ENCODE measurements at regions not wholly inside any gene's neighbourhood (a gene's known extent, or its start where the extent isn't known, plus 50 kb on each side); places are given as distances from the start of the nearest gene placed in this dataset.

DNA sequence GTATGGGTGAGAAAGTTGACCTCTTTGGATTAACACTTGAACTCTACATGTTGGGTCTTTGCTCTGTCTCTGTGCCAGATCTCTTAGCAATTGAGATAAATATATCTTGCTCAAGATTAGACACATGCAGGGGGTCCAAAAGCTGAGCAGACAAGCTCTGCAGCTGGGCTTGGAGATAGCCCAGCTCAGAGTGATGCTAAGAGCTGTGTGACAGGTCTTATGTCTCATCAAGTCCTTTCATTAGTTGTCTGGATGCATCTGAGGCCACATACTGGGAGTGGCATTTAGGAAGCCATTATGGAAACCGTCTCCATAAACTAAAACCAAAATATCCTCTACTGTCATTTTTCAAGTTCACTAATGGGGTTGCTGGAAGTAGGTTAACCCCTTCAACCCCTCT is 289.4 kb upstream of the DUSP10 start:
- ChIA-PET POLR2A (no interaction called here), RAD21 (ENCODE audit: low non-redundant PET in 1 of 2, low total read pairs in 2 of 2, uncharacterized antibody in 2 of 2, unreplicated experiment in 2 of 2) (no interaction called here), CTCF (no interaction called here)
- H2AFZ ChIP-seq (ENCODE audit: low read depth, low read length, poor library complexity, severe bottlenecking), result no peak overlapping the region
- H3K4me1 ChIP-seq (ENCODE audit: control insufficient read depth in 1 of 2, insufficient read depth in 2 of 2, low read length in 2 of 2), result no peaks in the 10 kb centered on the region
- no peaks in the 10 kb centered on the region for H3K9me3 ChIP-seq (ENCODE audit: control insufficient read depth in 1 of 2, insufficient read depth in 1 of 2, low read depth in 1 of 2, low read length in 2 of 2)
- no peak overlapping the region for H3K4me2 ChIP-seq (ENCODE audit: low read length)
- no peak overlapping the region for H3K9ac ChIP-seq (ENCODE audit: low read length)
- H3K9me2 ChIP-seq (ENCODE audit: insufficient read depth), result no peaks in the 10 kb centered on the region
- DNase-seq (ENCODE audit: low read depth, low spot score) (no peak), ATAC-seq (no peak)
- no peaks in the 10 kb centered on the region for H3K27me3 ChIP-seq (ENCODE audit: insufficient read depth, low read length)
- no peak overlapping the region for H3K27ac ChIP-seq (ENCODE audit: low read depth, low read length)
- BruUV-seq (replicated peaks), result no TSS peak
- no peak overlapping the region for H3K4me3 ChIP-seq (replicated peaks in 1 of 2; ENCODE audit: low read depth in 1 of 2, low read length in 2 of 2)
- TF ChIP-seq, protein P1, sequence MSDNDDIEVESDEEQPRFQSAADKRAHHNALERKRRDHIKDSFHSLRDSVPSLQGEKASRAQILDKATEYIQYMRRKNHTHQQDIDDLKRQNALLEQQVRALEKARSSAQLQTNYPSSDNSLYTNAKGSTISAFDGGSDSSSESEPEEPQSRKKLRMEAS (IDR thresholded peaks at IDR 0.05), result no peak
- no peak for TF ChIP-seq RAD21 (IDR thresholded peaks at IDR 0.05; ENCODE audit: low read depth)
- TF ChIP-seq, protein P2, sequence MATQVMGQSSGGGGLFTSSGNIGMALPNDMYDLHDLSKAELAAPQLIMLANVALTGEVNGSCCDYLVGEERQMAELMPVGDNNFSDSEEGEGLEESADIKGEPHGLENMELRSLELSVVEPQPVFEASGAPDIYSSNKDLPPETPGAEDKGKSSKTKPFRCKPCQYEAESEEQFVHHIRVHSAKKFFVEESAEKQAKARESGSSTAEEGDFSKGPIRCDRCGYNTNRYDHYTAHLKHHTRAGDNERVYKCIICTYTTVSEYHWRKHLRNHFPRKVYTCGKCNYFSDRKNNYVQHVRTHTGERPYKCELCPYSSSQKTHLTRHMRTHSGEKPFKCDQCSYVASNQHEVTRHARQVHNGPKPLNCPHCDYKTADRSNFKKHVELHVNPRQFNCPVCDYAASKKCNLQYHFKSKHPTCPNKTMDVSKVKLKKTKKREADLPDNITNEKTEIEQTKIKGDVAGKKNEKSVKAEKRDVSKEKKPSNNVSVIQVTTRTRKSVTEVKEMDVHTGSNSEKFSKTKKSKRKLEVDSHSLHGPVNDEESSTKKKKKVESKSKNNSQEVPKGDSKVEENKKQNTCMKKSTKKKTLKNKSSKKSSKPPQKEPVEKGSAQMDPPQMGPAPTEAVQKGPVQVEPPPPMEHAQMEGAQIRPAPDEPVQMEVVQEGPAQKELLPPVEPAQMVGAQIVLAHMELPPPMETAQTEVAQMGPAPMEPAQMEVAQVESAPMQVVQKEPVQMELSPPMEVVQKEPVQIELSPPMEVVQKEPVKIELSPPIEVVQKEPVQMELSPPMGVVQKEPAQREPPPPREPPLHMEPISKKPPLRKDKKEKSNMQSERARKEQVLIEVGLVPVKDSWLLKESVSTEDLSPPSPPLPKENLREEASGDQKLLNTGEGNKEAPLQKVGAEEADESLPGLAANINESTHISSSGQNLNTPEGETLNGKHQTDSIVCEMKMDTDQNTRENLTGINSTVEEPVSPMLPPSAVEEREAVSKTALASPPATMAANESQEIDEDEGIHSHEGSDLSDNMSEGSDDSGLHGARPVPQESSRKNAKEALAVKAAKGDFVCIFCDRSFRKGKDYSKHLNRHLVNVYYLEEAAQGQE (IDR thresholded peaks at IDR 0.05; ENCODE audit: low read depth), result no peak
- TF ChIP-seq EZH2 (IDR thresholded peaks at IDR 0.05), result no peak
- no peak for TF ChIP-seq ZFX (IDR thresholded peaks at IDR 0.05)
- TF ChIP-seq CEBPB (IDR thresholded peaks at IDR 0.05; ENCODE audit: low read depth), result no peak
- TF ChIP-seq SRF (IDR thresholded peaks at IDR 0.05; ENCODE audit: low read depth), result no peak
- no peak for TF ChIP-seq FOSL1 (IDR thresholded peaks at IDR 0.05; ENCODE audit: low read depth)
- TF ChIP-seq JUND (IDR thresholded peaks at IDR 0.05), result no peak
- TF ChIP-seq TCF7L2 (IDR thresholded peaks at IDR 0.05; ENCODE audit: borderline replicate concordance, extremely low read depth, insufficient read depth, insufficient read length), result no peak
- TF ChIP-seq, protein P3, sequence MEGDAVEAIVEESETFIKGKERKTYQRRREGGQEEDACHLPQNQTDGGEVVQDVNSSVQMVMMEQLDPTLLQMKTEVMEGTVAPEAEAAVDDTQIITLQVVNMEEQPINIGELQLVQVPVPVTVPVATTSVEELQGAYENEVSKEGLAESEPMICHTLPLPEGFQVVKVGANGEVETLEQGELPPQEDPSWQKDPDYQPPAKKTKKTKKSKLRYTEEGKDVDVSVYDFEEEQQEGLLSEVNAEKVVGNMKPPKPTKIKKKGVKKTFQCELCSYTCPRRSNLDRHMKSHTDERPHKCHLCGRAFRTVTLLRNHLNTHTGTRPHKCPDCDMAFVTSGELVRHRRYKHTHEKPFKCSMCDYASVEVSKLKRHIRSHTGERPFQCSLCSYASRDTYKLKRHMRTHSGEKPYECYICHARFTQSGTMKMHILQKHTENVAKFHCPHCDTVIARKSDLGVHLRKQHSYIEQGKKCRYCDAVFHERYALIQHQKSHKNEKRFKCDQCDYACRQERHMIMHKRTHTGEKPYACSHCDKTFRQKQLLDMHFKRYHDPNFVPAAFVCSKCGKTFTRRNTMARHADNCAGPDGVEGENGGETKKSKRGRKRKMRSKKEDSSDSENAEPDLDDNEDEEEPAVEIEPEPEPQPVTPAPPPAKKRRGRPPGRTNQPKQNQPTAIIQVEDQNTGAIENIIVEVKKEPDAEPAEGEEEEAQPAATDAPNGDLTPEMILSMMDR (IDR thresholded peaks at IDR 0.05 in 2 of 3, conservative IDR thresholded peaks at IDR 0.05 in 1 of 3; ENCODE audit: borderline replicate concordance in 1 of 3, insufficient read depth in 1 of 3, low read depth in 2 of 3, low read length in 2 of 3), result no peak
- TF ChIP-seq, protein P4, sequence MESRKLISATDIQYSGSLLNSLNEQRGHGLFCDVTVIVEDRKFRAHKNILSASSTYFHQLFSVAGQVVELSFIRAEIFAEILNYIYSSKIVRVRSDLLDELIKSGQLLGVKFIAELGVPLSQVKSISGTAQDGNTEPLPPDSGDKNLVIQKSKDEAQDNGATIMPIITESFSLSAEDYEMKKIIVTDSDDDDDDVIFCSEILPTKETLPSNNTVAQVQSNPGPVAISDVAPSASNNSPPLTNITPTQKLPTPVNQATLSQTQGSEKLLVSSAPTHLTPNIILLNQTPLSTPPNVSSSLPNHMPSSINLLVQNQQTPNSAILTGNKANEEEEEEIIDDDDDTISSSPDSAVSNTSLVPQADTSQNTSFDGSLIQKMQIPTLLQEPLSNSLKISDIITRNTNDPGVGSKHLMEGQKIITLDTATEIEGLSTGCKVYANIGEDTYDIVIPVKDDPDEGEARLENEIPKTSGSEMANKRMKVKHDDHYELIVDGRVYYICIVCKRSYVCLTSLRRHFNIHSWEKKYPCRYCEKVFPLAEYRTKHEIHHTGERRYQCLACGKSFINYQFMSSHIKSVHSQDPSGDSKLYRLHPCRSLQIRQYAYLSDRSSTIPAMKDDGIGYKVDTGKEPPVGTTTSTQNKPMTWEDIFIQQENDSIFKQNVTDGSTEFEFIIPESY (IDR thresholded peaks at IDR 0.05; ENCODE audit: extremely low read depth, insufficient replicate concordance, low read length), result no peak
- TF ChIP-seq, protein P5, sequence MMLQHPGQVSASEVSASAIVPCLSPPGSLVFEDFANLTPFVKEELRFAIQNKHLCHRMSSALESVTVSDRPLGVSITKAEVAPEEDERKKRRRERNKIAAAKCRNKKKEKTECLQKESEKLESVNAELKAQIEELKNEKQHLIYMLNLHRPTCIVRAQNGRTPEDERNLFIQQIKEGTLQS (IDR thresholded peaks at IDR 0.05), result no peak
- no peak for TF ChIP-seq ELF1 (IDR thresholded peaks at IDR 0.05; ENCODE audit: borderline replicate concordance, low read depth)
- TF ChIP-seq EGR1 (IDR thresholded peaks at IDR 0.05; ENCODE audit: low read depth), result no peak
- no peak for TF ChIP-seq SP1 (IDR thresholded peaks at IDR 0.05; ENCODE audit: low read depth)
- TF ChIP-seq YY1 (IDR thresholded peaks at IDR 0.05; ENCODE audit: extremely low read depth, insufficient replicate concordance, low read depth, low read length), result no peak
- TF ChIP-seq CBX3 (IDR thresholded peaks at IDR 0.05; ENCODE audit: low read depth), result no peak
- TF ChIP-seq ZNF274 (IDR thresholded peaks at IDR 0.05; ENCODE audit: low read depth, low read length), result no peak
- no peaks in the 10 kb centered on the region for H3K36me3 ChIP-seq (ENCODE audit: control insufficient read depth in 1 of 2, insufficient read depth in 2 of 2, low read length in 2 of 2)
- no peaks in the 10 kb centered on the region for H4K20me1 ChIP-seq (ENCODE audit: insufficient read depth)
- intact Hi-C loops (cut with micrococcal nuclease), result no loop called here
- H3K79me2 ChIP-seq (ENCODE audit: insufficient read depth, low read length), result no peaks in the 10 kb centered on the region

Data from HCT116 (cell line).